NCI-H1105 treated with DMSO at 0.1 percent for 48 hours (cell line): ENCODE measurements at regions not wholly inside any gene's neighbourhood (a gene's known extent, or its start where the extent isn't known, plus 50 kb on each side); places are given as distances from the start of the nearest gene placed in this dataset.
"Not testable (repeated sequence)": the region's sequence is repeated elsewhere in the genome, so short reads cannot be mapped to it uniquely, and the experiment has no call there.

Source experiments
- DNase-seq: peaks from one replicate; lab custom pipeline; 2025; lab: John Stamatoyannopoulos, UW

DNA sequence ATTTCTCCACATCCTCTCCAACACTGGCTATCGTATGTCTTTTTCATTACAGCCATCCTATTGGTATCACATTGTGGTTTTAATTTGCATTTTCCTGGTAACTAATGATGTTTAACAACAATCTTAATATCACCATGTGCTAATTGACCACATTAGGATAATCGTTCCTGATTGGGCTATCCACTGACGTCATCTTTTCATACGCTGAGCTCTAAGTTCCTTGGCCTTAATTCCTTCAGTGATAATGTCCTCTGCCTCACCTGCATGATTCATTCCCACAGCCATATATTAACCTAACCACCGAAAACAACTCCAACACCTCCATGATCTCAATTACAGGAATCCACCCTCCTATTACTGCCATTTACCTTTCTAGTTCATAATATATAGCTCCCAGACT, 547.9 kb upstream of the BRINP1 start:
- DNase-seq: no peak

DNA sequence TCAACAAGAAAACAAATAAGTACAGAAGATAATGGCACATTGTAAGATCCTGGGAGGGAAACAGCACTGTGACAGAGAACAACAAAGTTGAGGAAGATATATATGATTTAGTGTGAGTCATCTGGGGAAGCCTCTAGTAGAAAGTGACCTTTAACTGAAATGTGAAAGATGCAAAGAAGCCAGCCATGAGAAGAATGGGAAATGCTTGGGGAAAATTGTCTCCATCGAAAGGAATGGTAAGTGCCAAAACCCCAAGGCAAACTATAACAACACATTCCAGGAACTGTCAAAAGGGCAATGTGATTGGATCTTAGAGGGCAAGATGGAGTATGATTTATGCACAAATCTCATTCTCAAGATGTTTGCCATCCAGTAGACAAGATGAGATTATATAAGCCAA, 537.8 kb upstream of the BRINP1 start:
- no peak for DNase-seq

DNA sequence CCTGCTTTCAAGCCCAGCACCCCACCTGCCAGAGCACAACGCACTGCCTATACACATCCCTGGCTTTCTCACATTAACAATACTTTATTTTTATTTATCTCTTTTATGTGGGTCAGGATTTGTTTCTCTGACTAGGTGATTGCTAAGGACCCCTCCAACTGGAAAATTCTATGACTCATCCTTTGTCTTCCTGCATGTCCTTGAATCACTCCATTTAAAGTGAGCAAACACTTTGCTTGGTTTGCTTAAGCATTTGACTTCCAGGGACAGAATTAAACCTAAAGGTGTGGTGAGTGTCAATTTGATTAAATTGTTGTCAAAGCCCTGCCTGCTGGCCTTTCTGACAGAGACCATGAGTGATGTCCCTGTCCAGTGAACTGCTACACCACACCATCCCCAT, 536.5 kb upstream of the BRINP1 start:
- DNase-seq: no peak

DNA sequence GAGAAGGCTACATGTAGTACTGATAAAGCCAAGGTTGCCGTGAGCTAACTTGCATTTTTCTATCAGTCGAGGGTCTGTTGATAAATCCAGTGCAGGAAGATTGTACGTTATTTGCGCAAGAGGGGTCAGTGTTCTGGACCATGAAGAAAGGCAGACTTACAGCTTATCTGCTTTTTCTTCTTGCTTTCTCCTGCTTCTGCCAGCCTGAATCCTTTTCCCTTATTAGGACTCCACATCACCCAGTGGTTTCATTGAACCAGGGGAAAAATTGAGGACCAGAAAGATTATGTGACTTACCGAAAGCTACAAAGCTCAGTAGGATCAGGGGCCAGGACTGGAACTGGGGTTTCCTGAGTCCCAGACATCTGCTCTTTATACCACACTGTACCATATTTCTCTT, 534.6 kb upstream of the BRINP1 start:
- no peak for DNase-seq

DNA sequence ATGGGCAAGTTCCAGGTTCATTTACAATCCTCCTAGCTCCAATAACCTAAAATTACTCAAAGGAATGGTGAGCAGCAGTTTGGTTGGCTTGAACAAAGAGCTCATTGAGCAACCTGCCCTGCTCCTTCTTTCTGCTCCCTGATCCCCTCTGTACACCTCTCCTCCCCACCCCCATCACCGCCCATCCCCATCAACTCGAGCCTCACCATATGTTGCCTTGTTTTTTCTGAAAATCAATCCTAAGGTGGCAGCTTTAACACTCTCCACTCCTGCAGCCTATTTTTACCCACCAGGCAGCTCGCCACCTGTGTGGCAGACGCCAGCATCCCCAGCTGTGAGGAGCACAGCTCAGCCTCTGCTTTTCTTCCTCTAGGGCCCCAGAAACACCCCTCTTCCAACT, 533.4 kb upstream of the BRINP1 start:
- no peak for DNase-seq

DNA sequence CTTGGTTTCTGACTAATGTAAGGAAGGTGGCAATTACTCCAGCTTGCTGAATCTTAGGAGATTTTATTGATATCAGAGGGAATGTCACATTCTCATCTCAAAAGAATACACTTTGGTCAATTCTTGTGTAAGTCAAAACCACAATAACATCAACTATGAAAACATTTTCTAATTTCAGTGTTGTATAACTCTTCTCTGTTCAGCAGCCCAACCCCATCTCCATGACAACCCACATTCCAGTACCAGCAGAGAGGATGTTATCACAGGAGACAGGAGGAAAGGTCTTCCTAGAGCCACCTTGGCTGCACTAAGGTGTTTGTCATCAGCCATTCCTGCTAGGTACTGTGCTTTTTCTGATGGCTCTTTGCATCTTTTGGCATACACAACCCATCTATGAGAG, 529.1 kb upstream of the BRINP1 start:
- DNase-seq: no peak

DNA sequence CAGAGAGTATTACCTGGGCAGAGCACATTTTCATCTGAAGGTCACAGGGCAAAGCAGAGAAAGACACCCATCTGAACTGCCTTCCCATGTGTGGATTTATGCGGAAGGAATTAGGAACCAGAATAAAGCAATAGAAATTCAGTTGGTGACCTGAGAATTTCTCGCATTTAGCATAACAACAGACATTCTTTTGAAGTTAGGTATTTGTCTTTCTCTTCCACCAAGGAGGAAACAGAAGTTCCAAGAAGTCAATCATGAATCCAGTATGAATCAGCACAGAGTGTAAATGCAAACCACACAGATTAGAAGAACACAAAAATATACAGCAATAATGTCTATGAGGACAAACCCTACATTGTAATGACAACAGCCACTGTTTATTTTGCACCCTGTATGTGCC, 515.2 kb upstream of the BRINP1 start:
- DNase-seq: no peak

DNA sequence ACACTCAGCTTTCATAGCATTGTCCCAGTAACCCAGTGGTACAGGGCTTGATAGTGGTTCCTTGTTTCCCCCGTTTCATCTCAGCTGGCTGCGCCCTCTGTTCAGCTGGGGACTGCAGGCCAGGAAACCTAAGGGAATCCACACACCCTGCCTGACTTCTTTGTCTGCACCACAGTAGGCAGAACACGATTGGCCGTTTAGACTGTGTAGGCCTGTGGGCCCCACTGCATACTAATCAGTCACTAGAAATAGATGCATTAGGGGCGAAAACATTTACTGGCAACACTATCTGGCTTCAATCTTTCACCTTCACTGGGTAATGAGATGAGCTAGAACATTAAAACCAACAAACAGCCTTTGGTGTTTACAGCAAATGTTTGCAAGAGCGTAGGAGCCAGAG, 512.7 kb upstream of the BRINP1 start:
- DNase-seq: no peak

DNA sequence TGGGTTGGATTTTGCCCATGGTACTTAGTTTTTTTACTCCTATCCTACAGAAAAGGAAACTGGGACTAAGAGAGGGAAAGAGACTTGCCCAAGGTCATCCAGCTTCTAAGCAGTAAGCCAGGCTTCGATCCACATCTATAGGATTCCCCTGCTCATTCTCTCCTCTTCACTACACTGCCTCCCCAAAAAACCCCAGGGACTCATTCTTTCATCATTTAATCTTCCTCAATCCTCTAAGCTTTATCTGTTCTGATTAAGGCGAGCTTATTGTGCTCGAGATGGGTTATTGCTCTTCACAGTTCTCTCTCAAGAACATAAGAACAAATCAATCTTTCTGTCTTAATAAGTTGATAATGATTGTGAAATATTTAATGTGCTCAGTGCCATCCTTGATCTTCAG, 511.1 kb upstream of the BRINP1 start:
- no peak for DNase-seq

DNA sequence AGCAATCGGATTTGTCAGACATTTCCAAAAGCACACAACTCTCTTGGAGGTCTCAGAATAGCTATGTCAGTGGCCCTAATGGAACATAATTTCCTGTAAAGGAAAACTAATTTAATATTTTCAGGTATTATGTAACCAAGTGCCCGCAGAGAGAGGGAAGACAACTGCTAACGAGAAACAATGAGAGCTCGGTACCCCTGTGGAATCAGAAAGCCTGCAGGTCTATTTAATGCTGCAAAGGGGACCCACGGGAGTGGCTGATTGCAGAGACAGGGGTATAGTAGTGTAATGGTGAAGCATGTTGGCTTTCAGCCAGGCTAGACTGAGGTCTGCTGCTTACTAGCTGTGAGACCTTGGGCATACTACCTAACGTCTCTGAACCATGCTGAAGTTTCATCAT, 508.1 kb upstream of the BRINP1 start:
- DNase-seq: peak; percentile 11

DNA sequence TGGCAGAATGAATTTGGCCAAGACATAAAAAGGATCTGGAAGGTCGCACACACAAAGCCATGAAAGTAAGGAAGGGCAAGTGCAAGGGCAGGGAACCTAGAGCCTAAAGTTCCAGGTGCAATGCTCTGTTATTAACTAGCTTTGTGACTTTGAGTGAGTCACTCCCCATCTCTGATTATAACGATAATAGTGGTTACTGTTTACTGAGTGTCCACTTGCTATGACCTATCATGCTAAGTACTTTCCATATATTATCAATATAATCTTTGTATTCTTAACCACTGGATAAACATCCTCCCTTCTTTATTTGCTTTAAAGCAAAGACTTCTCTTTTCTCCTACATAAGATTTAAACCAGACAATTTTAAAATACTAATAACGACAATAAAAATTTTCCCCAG, 504.6 kb upstream of the BRINP1 start:
- no peak for DNase-seq

DNA sequence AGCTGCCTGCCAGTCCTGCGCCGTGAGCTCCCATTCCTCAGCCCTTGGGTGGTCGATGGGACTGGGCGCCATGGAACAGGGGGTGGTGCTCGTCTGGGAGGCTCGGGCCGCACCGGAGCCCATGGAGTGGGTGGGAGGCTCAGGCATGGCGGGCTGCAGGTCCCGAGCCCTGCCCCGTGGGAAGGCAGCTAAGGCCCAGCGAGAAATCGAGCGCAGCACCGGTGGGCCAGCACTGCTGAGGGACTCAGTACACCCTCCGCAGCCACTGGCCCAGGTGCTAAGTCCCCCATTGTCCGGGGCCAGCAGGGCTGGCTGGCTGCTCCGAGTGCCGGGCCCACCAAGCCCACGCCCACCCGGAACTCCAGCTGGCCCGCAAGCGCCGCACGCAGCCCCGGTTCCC, 501.0 kb upstream of the BRINP1 start:
- not testable (repeated sequence) for DNase-seq

DNA sequence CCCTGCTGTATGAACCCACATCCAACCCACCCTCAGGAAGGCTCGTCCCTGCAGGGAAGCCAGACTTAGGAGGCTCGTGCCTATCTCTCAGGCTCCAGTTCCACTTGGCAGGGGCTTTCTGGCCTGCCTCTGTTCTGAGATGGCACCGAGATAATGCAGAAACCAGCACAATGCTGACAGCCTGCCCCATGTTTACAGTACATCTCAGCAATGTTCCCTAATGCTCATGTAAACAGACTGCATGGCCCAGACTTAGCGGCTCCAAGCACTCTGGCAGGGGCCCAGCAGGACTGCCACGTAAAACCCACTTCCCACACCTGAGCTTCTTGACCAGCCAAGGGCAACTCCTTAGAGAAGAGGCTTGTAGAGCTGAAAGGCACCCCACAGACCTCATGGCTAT, 499.5 kb upstream of the BRINP1 start:
- peak; percentile 84 for DNase-seq

DNA sequence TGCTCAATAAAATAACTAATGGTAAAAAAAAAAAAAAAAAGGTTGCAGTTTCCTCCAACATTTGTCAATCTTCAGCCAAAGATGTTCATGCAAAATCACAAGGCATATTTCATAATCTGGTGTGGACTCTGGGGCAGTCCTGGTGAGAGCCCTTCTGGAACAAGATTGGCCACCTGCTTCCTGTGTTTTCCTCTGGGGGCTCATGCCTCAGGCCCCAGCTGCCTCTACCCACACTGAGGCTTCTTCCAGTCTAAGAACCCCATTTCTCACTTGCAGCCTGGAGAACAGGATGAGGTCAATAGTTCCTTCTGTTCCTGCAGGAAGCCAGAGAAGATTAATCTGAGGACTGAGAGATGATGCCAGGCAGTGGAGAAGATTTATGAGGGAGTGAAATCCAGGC, 492.6 kb upstream of the BRINP1 start:
- DNase-seq: no peak

DNA sequence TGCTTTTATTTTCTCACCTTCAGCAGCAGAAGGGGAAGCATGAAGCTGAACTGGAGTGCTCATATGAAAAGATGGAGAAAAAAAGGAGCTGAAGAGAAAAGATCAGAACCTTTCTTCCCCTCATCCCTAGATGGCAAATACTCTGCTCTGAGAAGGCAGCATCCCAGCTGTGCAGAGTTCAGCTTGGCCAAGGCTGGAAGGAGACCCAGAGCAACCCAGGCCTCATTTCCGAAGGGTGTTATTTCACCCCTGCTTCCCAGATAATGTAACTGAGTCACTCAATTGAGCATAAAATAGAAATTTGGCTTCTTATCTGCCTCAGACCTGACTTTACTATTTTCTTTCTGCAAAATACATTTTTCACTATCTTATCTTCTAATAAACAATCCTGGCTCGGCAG, 489.9 kb upstream of the BRINP1 start:
- no peak for DNase-seq

DNA sequence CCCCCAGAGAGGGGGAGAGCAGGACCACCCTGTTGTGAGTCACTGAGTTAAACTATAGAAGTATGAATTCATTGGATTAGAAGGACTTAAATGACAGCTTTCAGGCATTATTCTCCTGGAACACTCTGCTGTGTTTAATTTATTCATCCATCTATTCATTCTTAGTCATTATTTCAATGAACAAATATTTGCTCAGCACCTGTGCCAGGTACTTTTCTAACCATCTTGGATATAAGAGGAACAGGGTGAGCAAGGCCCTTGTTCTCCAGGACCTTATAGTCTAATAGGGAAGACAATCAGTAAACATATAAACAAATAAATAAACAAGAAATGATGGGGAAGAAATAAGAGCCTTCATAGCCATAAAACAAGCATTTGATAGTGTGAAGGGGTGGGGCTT, 483.9 kb upstream of the BRINP1 start:
- DNase-seq: peak; percentile 84

DNA sequence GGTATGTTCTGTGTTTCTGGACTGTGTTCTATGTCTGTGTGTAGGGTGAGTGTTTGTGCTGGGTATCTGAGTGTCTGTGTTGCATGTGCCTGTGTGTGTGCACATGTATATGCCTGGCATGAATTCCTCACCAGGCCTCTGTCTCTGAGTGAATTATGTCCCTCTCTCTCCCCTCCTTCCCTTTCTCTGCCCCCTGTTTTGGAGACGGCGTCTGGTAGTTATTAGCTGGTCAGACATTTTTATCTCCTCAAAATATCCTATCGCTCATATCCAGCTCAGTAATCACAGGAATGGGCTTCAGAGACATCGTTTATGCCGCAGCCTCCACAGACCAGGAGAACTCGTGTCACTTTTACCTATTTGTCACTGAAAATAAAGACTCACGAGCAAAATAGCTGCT, 483.2 kb upstream of the BRINP1 start:
- DNase-seq: no peak

DNA sequence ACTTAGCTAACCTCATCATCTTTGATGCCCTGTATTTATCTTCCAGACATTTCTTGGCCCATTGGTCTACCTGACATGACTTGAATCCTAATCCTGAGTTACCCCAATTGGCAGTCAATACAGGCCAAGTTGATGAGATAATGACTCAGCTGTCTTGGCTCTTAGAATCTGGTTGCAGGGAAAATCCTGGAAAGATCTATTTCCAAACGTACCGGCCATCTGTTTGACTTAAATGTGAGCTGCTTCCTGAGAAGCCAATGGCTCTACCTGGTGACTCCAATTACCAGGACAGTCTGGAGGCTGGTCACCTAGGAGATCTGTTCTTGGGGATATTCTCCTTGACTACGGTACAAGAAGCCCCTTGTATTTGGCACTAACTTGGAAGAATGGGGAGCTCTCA, 475.2 kb upstream of the BRINP1 start:
- no peak for DNase-seq

DNA sequence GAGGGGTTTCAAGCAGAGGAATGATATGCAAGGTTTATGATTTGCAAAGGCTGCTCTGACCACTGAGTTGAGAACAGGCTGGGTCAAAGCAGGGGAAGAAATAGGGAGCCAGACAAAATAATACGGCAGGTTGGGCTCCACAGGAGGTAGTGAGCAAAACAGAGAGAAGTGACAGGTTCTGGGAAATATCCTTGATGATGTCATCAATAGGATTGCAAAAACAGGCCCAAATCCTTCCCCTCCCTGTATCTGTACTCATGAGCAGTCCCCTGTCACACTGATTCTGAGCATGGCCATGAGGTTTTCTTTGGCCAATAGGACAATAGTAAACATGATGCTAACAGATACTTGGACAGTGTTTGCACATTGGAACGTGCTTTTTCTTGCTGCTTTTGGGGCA, 471.8 kb upstream of the BRINP1 start:
- no peak for DNase-seq

DNA sequence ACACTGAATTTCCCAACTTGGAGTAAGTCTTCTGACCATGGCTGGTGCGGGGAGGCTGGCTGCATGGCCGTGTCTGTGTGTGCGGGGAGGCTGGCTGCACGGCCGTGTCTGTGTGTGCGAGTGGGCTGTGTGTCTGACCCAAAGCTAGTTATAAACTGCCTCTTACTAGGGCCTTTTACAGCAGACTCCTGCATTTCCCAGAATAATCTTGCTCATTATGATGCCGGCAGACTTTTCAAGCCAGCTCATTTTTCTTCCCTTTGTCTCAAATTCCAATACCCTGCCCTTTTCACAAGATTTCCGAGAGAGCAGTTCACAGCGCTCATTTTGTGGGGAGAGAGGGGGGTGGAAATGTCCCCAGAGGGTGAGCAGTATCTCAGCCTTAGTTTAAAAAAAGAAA, 470.7 kb upstream of the BRINP1 start:
- DNase-seq: no peak

DNA sequence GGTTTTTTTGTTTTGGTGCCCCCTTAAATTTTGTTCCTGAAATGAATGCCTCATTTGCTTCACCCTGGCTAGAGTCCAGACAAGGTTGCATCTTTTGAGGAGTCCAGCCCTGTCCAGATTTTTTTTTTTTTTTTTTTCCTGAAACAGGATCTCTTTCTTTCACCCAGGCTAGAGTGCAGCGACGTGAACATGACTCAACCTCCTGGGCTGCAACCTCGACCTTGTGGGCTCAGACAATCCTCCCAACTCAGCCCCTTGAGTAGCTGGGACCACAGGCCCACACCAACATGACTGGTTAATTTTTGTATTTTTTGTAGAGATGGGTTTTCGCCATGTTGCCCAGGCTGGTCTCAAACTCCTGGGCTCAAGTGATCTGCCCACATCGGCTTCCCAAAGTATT, 469.0 kb upstream of the BRINP1 start:
- DNase-seq: no peak

DNA sequence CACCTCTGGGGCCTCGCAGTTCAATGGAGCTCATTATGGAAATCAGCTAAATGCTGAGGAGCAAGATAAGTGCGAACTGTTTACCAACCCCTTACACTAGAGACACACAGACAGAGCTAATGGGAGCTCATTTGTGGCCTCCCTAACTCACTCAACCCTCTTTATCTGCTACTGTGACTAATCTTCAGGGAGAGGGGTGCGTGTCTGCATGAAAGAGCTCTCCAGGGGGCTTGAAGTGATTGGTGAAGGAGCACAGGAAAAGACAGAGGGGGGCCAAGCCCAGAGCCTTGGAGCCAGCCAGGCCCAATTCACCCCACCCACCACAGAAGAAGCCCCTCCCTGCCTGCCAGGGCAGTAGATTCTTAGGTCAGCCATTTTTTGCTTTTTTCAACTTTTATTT, 466.8 kb upstream of the BRINP1 start:
- no peak for DNase-seq

DNA sequence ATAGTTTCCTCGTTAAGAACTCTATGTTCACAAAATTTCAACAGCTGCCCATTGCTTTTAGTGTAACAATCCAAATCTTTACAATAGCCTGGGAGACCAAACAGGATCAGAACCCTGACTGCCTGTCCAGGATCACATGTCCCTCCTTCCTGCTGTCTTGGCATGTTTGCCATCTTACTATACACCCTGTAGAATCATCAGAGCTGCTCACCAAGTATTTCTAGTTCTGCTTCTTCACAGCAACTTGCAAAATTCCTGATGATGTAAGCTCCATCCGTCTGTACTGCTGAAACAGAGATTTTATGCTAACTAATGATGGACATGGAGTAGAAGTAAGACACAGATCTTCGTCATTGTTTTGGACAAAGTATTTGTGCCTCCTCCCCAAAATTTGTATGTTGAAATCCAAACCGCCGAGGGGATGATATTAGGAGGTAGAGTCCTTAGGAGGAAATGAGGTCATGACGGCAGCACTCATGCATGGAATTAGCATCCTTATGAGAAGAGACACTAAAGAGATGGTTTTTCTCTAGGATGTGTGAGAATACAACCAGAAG, 464.9 kb upstream of the BRINP1 start:
- DNase-seq: no peak

DNA sequence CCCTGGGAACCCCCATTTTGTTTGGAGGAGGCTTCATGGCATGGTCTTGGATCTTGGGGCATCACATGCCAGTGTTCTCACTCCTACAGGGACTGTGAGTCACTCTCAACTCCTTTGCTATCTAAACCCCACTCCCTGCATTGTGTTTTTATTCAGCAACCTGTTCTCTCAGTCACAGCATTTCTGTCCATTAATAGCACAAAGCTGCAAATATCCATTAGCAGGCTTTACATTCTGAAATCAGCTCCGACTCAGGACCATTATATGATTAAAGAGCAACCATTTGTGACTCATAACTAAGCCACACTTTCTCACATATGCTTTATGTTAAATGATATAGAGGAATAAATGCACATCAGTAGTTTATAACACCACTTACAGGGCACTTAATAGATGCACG, 462.1 kb upstream of the BRINP1 start:
- no peak for DNase-seq

DNA sequence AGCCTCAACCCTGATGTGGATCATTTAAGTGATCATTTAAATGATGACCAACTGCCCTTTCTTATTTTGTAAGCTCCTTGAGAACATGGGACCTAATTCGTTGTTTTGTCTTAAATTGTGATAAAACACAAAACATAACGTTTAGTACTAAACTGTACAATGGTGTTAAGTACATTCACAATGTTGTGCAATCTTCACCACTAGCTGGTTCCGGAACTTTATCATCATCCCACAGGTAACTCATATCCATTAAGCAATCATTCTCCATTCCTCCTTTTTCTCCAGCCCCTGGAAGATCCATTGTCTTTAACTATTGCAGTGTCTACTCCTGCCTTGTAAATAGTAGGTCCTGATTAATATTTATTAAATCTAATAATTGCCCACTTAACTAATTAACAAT, 460.5 kb upstream of the BRINP1 start:
- DNase-seq: no peak
